K562 (cell line): ENCODE measurements at regions not wholly inside any gene's neighbourhood (a gene's known extent, or its start where the extent isn't known, plus 50 kb on each side); places are given as distances from the start of the nearest gene placed in this dataset.

Experiments
- BHLHE40 ChIP-seq: IDR thresholded peaks from 2 replicates; pipeline ENCODE4 v1.6.1; 2011; ENCODE audit warnings: low read length, improper control_type of control experiment
- CBX3 ChIP-seq, 2 experiments: IDR thresholded peaks; 1 replicate in 1 of 2; 2 replicates in 1 of 2; pipeline ENCODE4 v1.6.1; 2012; ENCODE audit warnings: inconsistent platforms in 2 of 2, low read length in 2 of 2, borderline replicate concordance in 1 of 2, control low read depth in 1 of 2
- GABPB1 ChIP-seq: sonication (generic); formaldehyde crosslinking; IDR thresholded peaks from 2 replicates; pipeline ENCODE4 v1.8.0; 2022; ENCODE audit warnings: mild to moderate bottlenecking, missing genetic modification reagents
- GATAD2B ChIP-seq: fragments of 450-650 bp; IDR thresholded peaks from 2 replicates; pipeline ENCODE4 v1.6.1; 2017; ENCODE audit warnings: mild to moderate bottlenecking, borderline replicate concordance
- GTF2E2 ChIP-seq: fragments of 200-800 bp; sonication (Bioruptor generic); IDR thresholded peaks from 2 replicates; pipeline ENCODE4 v1.6.1; 2016; ENCODE audit warnings: missing genetic modification characterization, missing compliant biosample characterization
- NONO ChIP-seq, 2 experiments: fragments of 200-400 bp in 1 of 2; fragments of 450-650 bp in 1 of 2; formaldehyde crosslinking in 1 of 2; IDR thresholded peaks; 2 replicates each; pipeline ENCODE4 v1.6.1; 2017; ENCODE audit warnings: low read depth in 2 of 2, mild to moderate bottlenecking in 2 of 2, moderate library complexity in 2 of 2, low read length in 1 of 2
- NR2C1 ChIP-seq, 2 experiments: fragments of 450-650 bp; IDR thresholded peaks; 2 replicates each; pipeline ENCODE4 v1.6.1; 2017; ENCODE audit warnings: mild to moderate bottlenecking in 2 of 2, antibody characterized with exemption in 1 of 2, inconsistent platforms in 1 of 2, missing compliant biosample characterization in 1 of 2, missing genetic modification characterization in 1 of 2
- PCBP1 ChIP-seq: fragments of 200-400 bp; formaldehyde crosslinking; IDR thresholded peaks from 2 replicates; pipeline ENCODE4 v1.6.1; 2018; ENCODE audit warnings: mild to moderate bottlenecking, low read depth, low read length; ENCODE audit not compliant: poor library complexity, severe bottlenecking
- PML ChIP-seq: IDR thresholded peaks from 2 replicates; pipeline ENCODE4 v1.6.1; 2012; ENCODE audit warnings: low read length, inconsistent platforms
- POLR2AphosphoS2 ChIP-seq: IDR thresholded peaks from 2 replicates; pipeline ENCODE4 v1.6.1; 2012; ENCODE audit warnings: low read length, improper control_type of control experiment
- SP1 ChIP-seq: sonication (generic); formaldehyde crosslinking; IDR thresholded peaks from 2 replicates; pipeline ENCODE4 v1.8.1; 2022; ENCODE audit warnings: mild to moderate bottlenecking, missing genetic modification reagents
- ZNF134 ChIP-seq: fragments of 250-450 bp; sonication (Bioruptor Pico); conservative IDR thresholded peaks from 2 replicates; pipeline ENCODE4 v1.4.0; 2020
- ZNF436 ChIP-seq: fragments of 250-450, 450-650 bp; sonication (Bioruptor Pico); formaldehyde crosslinking; IDR thresholded peaks from 2 replicates; pipeline ENCODE4 v1.7.0; 2020; ENCODE audit warnings: mild to moderate bottlenecking
- TF ChIP-seq, protein P1 (sequence below), 2 experiments: fragments of 450-650 bp; IDR thresholded peaks; 2 replicates each; pipeline ENCODE4 v1.6.1; 2016

DNA sequence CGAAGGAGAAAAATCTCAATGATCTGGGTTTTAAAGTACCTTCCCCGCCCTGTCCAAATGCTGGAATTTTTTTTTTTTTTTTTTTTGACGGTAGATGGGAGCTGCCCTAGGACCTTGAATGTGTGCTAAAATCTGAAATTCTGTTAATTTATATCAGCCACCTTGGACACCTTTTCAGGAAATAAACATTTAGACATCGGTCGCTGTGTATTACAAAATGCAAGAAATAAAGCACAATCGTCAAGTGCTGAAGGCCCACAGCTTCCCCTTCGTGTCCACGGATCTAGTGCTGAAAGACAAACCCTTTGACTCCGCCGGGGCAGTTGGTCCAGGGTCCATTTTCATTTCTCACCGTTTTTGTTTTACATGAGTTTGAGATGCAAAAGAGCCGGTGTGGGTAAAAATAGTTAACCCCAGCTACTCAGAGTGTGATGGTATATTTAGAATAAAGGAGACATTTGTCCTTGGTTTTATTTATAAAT, 90.2 kb upstream of the CHD2 start (continued):
- TF ChIP-seq, protein P1, sequence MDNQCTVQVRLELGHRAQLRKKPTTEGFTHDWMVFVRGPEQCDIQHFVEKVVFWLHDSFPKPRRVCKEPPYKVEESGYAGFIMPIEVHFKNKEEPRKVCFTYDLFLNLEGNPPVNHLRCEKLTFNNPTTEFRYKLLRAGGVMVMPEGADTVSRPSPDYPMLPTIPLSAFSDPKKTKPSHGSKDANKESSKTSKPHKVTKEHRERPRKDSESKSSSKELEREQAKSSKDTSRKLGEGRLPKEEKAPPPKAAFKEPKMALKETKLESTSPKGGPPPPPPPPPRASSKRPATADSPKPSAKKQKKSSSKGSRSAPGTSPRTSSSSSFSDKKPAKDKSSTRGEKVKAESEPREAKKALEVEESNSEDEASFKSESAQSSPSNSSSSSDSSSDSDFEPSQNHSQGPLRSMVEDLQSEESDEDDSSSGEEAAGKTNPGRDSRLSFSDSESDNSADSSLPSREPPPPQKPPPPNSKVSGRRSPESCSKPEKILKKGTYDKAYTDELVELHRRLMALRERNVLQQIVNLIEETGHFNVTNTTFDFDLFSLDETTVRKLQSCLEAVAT (IDR thresholded peaks at IDR 0.05): peak in 1 of 2 experiments; percentile 47; a peak in 2 of 4 replicates
- TF ChIP-seq POLR2AphosphoS2: no peak
- TF ChIP-seq PCBP1: no peak
- TF ChIP-seq SP1: no peak
- TF ChIP-seq GTF2E2: peak; percentile 46; the same call in 1 of the 2 replicates
- no peak for TF ChIP-seq ZNF436 (CRISPR knock-in tag)
- TF ChIP-seq NR2C1 (IDR thresholded peaks at IDR 0.05): 0 out of 2 replicates have a peak, but pooled peaks have one; percentile 8
- no peak for TF ChIP-seq NR2C1 (tag; IDR thresholded peaks at IDR 0.05)
- no peak for TF ChIP-seq GABPB1 (CRISPR knock-in tag)
- TF ChIP-seq CBX3 (IDR thresholded peaks at IDR 0.05; ENCODE audit: borderline replicate concordance in 1 of 2, low read length in 2 of 2): no peak; a peak in 1 of 3 replicates
- no peak for TF ChIP-seq BHLHE40
- no peak for TF ChIP-seq PML
- no peak for TF ChIP-seq GATAD2B
- TF ChIP-seq NONO (IDR thresholded peaks at IDR 0.05; ENCODE audit: low read depth in 2 of 2, low read length in 1 of 2): no peak
- no peak for TF ChIP-seq ZNF134
